ENCODE measurements at regions not wholly inside any gene's neighbourhood (a gene's known extent, or its start where the extent isn't known, plus 50 kb on each side); places are given as distances from the start of the nearest gene placed in this dataset.
A peak's percentile ranks its signal among the peaks of the same experiment; 100 is the strongest.

- H3K4me3 ChIP-seq, result no peak overlapping the region
- 61 to 65% methylated on average over 2 of the region's 2 CpGs for WGBS, 2 donors
- TF ChIP-seq, protein P1, sequence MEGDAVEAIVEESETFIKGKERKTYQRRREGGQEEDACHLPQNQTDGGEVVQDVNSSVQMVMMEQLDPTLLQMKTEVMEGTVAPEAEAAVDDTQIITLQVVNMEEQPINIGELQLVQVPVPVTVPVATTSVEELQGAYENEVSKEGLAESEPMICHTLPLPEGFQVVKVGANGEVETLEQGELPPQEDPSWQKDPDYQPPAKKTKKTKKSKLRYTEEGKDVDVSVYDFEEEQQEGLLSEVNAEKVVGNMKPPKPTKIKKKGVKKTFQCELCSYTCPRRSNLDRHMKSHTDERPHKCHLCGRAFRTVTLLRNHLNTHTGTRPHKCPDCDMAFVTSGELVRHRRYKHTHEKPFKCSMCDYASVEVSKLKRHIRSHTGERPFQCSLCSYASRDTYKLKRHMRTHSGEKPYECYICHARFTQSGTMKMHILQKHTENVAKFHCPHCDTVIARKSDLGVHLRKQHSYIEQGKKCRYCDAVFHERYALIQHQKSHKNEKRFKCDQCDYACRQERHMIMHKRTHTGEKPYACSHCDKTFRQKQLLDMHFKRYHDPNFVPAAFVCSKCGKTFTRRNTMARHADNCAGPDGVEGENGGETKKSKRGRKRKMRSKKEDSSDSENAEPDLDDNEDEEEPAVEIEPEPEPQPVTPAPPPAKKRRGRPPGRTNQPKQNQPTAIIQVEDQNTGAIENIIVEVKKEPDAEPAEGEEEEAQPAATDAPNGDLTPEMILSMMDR (IDR thresholded peaks at IDR 0.05), result no peak
- DNase-seq (no peak), ATAC-seq (peak in 3 of 8 donors; percentile 14 to 33 (median 15))
- peaks cover 0 to 5% (median 0%) of the 10 kb centered on the region in 9 donors for H3K4me1 ChIP-seq
- H3K36me3 ChIP-seq, result no peaks in the 10 kb centered on the region
- intact Hi-C loops (cut with DNase I), result no loop called here
- peaks cover 0 to 2% (median 0%) of the 10 kb centered on the region in 11 donors for H3K9me3 ChIP-seq
- H3K27me3 ChIP-seq, result no peaks in the 10 kb centered on the region
- H3K27ac ChIP-seq, result peak overlapping the region in 1 of 10 donors; percentile 18
Observed at GRCh38 chr2:156826341-156826933, 390.3 kb downstream of the GPD2 start.

DNA sequence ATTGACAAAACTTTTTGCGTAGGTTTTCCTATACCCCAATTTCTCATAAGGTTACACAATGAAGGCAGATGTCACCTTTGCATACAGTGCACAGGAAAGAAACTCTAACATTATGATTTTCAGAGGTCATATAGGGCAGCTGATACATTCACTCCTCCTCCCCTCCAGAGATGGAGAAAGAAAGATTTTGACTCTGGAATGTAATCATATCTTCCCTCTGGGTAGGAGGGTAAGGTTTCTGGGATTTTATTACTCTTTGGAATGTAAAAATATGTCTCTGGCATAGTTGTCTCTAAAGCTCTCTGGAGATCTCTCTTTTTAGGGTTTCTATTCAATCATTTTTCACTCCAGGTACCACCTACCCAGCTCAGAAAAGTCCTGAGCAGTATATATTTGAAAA is 398.3 kb downstream of the GPD2 start:
- no peak for ATAC-seq
- H3K27ac ChIP-seq, result no peak overlapping the region
- WGBS, 2 donors, result 94 to 100% methylated on average over 1 of the region's 1 CpG

DNA sequence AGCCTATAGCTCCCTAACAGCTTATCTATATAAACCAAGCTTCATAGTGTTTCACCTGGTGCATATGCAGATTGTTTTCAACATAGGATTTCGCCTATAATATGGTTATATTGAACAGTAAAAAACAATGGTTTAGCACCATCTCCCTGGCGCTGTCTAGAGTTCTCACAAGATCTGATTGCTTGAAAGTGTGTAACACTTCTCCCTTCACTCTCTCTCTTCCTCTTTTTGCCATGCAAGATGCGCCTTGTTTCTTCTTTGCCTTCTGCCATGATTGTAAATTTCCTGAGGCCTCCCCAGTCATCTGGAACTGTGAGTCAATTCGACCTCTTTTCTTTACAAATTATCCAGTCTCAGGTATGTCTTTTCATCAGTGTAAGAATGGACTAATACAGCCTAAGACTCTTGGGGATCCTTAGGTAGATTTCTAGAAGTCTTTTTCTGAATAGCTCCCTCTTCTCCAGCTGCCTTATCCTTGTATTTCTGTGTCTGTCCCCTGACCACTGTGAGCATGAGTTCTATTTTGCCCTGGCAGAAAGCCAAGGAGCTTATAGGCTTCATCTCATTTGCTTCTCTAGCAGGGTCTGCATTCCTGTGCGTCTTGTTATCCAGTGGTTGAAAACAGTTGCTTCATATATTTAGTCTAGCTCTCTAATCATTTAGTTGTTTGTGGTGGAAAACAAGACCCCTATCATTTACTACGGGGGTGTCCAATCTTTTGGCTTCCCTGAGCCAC is 401.6 kb downstream of the GPD2 start:
- no peak overlapping the region for H3K4me3 ChIP-seq
- H3K36me3 ChIP-seq, result no peaks in the 10 kb centered on the region
- no peaks in the 10 kb centered on the region for H3K27me3 ChIP-seq
- peaks cover 0 to 3% (median 0%) of the 10 kb centered on the region in 11 donors for H3K9me3 ChIP-seq
- WGBS, 2 donors, result 64 to 65% methylated on average over 6 of the region's 6 CpGs
- DNase-seq (no peak), ATAC-seq (no peak)
- no peak overlapping the region for H3K27ac ChIP-seq
- no peaks in the 10 kb centered on the region for H3K4me1 ChIP-seq
- intact Hi-C loops (cut with DNase I), result no loop called here
- TF ChIP-seq, protein P1 (IDR thresholded peaks at IDR 0.05), result no peak

More for the DNA sequence above, 398.3 kb downstream of the GPD2 start:
- Histone ChIP-seq H3K4me1 (no peaks in the 10 kb centered on the region), H3K4me3 (no peak overlapping the region), H3K36me3 (no peaks in the 10 kb centered on the region), H3K9me3 (peaks cover 0 to 3% (median 0%) of the 10 kb centered on the region in 11 donors), H3K27me3 (no peaks in the 10 kb centered on the region)
- no peak for DNase-seq
- TF ChIP-seq, protein P1 (IDR thresholded peaks at IDR 0.05), result no peak
- intact Hi-C loops (cut with DNase I), result no loop called here

GRCh38 chr2:156841321-156841720 is 405.1 kb downstream of the GPD2 start:
- TF ChIP-seq, protein P1 (IDR thresholded peaks at IDR 0.05), result no peak
- H3K27me3 ChIP-seq, result no peaks in the 10 kb centered on the region
- H3K27ac ChIP-seq, result no peak overlapping the region
- H3K9me3 ChIP-seq, result no peaks in the 10 kb centered on the region
- no peak overlapping the region for H3K4me3 ChIP-seq
- WGBS, 2 donors, result 89 to 90% methylated on average over 3 of the region's 3 CpGs
- ATAC-seq, result no peak
- DNase-seq, result no peak
- intact Hi-C loops (cut with DNase I), result no loop called here
- H3K36me3 ChIP-seq, result no peaks in the 10 kb centered on the region
- H3K4me1 ChIP-seq, result peaks cover 0 to 3% (median 0%) of the 10 kb centered on the region in 9 donors
